ENCODE measurements at regions not wholly inside any gene's neighbourhood (a gene's known extent, or its start where the extent isn't known, plus 50 kb on each side); places are given as distances from the start of the nearest gene placed in this dataset.

GRCh38 chr17:72031219-72031884 is 89.5 kb upstream of the SOX9 start:
- peak overlapping the region; percentile 62 to 86 (median 69) for H3K4me3 Mint-ChIP-seq

GRCh38 chr17:72033334-72033733 is 87.5 kb upstream of the SOX9 start:
- intact Hi-C loops (cut with micrococcal nuclease): no loop called here
- Histone ChIP-seq H3K27ac (ENCODE audit: low read depth, low read length) (no peak overlapping the region), H3K4me1 (ENCODE audit: insufficient read depth, low read length) (peaks cover 10% of the 10 kb centered on the region), H3K4me3 (ENCODE audit: low read length in 2 of 2) (no peak overlapping the region), H3K9me3 (ENCODE audit: control insufficient read depth in 1 of 2, low read length in 2 of 2) (no peaks in the 10 kb centered on the region), H3K36me3 (ENCODE audit: insufficient read depth, low read length) (no peaks in the 10 kb centered on the region), H3K27me3 (ENCODE audit: insufficient read depth, low read length) (no peaks in the 10 kb centered on the region)
- H3K4me1 Mint-ChIP-seq: peaks cover 10 to 22% (median 15%) of the 10 kb centered on the region in 4 donors
- peaks cover 3 to 13% of the 10 kb centered on the region in 2 donors for H3K27me3 Mint-ChIP-seq
- ChIA-PET CTCF (ENCODE audit: partially characterized antibody) (no interaction called here), POLR2A (ENCODE audit: partially characterized antibody) (no interaction called here)
- no peak overlapping the region for H3K27ac Mint-ChIP-seq
- no peak for DNase-seq
- H3K9me3 Mint-ChIP-seq: peaks cover 0 to 4% (median 1%) of the 10 kb centered on the region in 8 donors
- no peaks in the 10 kb centered on the region for H3K36me3 Mint-ChIP-seq
- no peak overlapping the region for H3K4me3 Mint-ChIP-seq

More at GRCh38 chr17:72031219-72031884, 89.5 kb upstream of the SOX9 start:
- H3K9me3 Mint-ChIP-seq: peaks cover 0 to 6% (median under 1%) of the 10 kb centered on the region in 8 donors
- Histone ChIP-seq H3K4me3 (ENCODE audit: low read length in 2 of 2) (no peak overlapping the region), H3K27ac (ENCODE audit: low read depth, low read length) (no peak overlapping the region), H3K36me3 (ENCODE audit: insufficient read depth, low read length) (no peaks in the 10 kb centered on the region), H3K27me3 (ENCODE audit: insufficient read depth, low read length) (no peaks in the 10 kb centered on the region), H3K9me3 (ENCODE audit: control insufficient read depth in 1 of 2, low read length in 2 of 2) (no peaks in the 10 kb centered on the region), H3K4me1 (ENCODE audit: insufficient read depth, low read length) (peaks cover 10% of the 10 kb centered on the region)
- H3K36me3 Mint-ChIP-seq: no peaks in the 10 kb centered on the region
- H3K27me3 Mint-ChIP-seq: peaks cover 3 to 13% of the 10 kb centered on the region in 2 donors
- ChIA-PET CTCF (ENCODE audit: partially characterized antibody) (no interaction called here), POLR2A (ENCODE audit: partially characterized antibody) (no interaction called here)
- peaks cover 10 to 22% (median 15%) of the 10 kb centered on the region in 4 donors for H3K4me1 Mint-ChIP-seq
- intact Hi-C loops (cut with micrococcal nuclease): no loop called here
- no peak for DNase-seq
- H3K27ac Mint-ChIP-seq: peak overlapping the region in 1 of 7 donors; percentile 81

- H3K27me3 Mint-ChIP-seq: peaks cover 3 to 8% of the 10 kb centered on the region in 2 donors
- no peak for DNase-seq
- Histone ChIP-seq H3K27me3 (ENCODE audit: insufficient read depth, low read length) (no peaks in the 10 kb centered on the region), H3K4me1 (ENCODE audit: insufficient read depth, low read length) (peaks cover 10% of the 10 kb centered on the region), H3K27ac (ENCODE audit: low read depth, low read length) (no peak overlapping the region), H3K36me3 (ENCODE audit: insufficient read depth, low read length) (no peaks in the 10 kb centered on the region), H3K4me3 (ENCODE audit: low read length in 2 of 2) (no peak overlapping the region), H3K9me3 (ENCODE audit: control insufficient read depth in 1 of 2, low read length in 2 of 2) (no peaks in the 10 kb centered on the region)
- H3K4me1 Mint-ChIP-seq: peaks cover 10 to 22% (median 14%) of the 10 kb centered on the region in 4 donors
- H3K27ac Mint-ChIP-seq: no peak overlapping the region
- H3K36me3 Mint-ChIP-seq: no peaks in the 10 kb centered on the region
- H3K9me3 Mint-ChIP-seq: peaks cover 0 to 4% (median under 1%) of the 10 kb centered on the region in 8 donors
- intact Hi-C loops (cut with micrococcal nuclease): no loop called here
- POLR2A ChIA-PET (ENCODE audit: partially characterized antibody): no interaction called here
- no peak overlapping the region for H3K4me3 Mint-ChIP-seq
- CTCF ChIA-PET (ENCODE audit: partially characterized antibody): no interaction called here
Measured at GRCh38 chr17:72034000-72034399, 86.8 kb upstream of the SOX9 start.

- no peak overlapping the region for H3K4me3 Mint-ChIP-seq
- H3K27me3 ChIP-seq (ENCODE audit: insufficient read depth, low read length): no peaks in the 10 kb centered on the region
- intact Hi-C loops (cut with micrococcal nuclease): no loop called here
- no peaks in the 10 kb centered on the region for H3K36me3 ChIP-seq (ENCODE audit: insufficient read depth, low read length)
- peaks cover 0 to 3% (median 0%) of the 10 kb centered on the region in 8 donors for H3K9me3 Mint-ChIP-seq
- no peak for DNase-seq
- H3K4me3 ChIP-seq (ENCODE audit: low read length in 2 of 2): no peak overlapping the region
- no peak overlapping the region for H3K27ac ChIP-seq (ENCODE audit: low read depth, low read length)
- no peaks in the 10 kb centered on the region for H3K4me1 ChIP-seq (ENCODE audit: insufficient read depth, low read length)
- no peaks in the 10 kb centered on the region for H3K36me3 Mint-ChIP-seq
- H3K9me3 ChIP-seq (ENCODE audit: control insufficient read depth in 1 of 2, low read length in 2 of 2): no peaks in the 10 kb centered on the region
- peaks cover 1 to 3% of the 10 kb centered on the region in 2 donors for H3K27me3 Mint-ChIP-seq
- ChIA-PET CTCF (ENCODE audit: partially characterized antibody) (no interaction called here), POLR2A (ENCODE audit: partially characterized antibody) (no interaction called here)
- H3K4me1 Mint-ChIP-seq: no peaks in the 10 kb centered on the region
- H3K27ac Mint-ChIP-seq: no peak overlapping the region
Measured at GRCh38 chr17:72038427-72038826, 82.4 kb upstream of the SOX9 start.

GRCh38 chr17:72039490-72039889 is 81.3 kb upstream of the SOX9 start:
- intact Hi-C loops (cut with micrococcal nuclease): no loop called here
- no peak overlapping the region for H3K4me3 Mint-ChIP-seq
- H3K27ac ChIP-seq (ENCODE audit: low read depth, low read length): no peak overlapping the region
- no peaks in the 10 kb centered on the region for H3K9me3 ChIP-seq (ENCODE audit: control insufficient read depth in 1 of 2, low read length in 2 of 2)
- H3K27me3 ChIP-seq (ENCODE audit: insufficient read depth, low read length): no peaks in the 10 kb centered on the region
- CTCF ChIA-PET (ENCODE audit: partially characterized antibody): no interaction called here
- no peaks in the 10 kb centered on the region for H3K4me1 Mint-ChIP-seq
- H3K9me3 Mint-ChIP-seq: peaks cover 0 to 3% (median 0%) of the 10 kb centered on the region in 8 donors
- POLR2A ChIA-PET (ENCODE audit: partially characterized antibody): interaction anchor here (0.9 kb wide), 1 partner anchor 16 kb away, joined by 3 read pairs; no protein-coding TSS in a partner anchor
- H3K36me3 ChIP-seq (ENCODE audit: insufficient read depth, low read length): no peaks in the 10 kb centered on the region
- H3K36me3 Mint-ChIP-seq: no peaks in the 10 kb centered on the region
- no peak for DNase-seq
- H3K27me3 Mint-ChIP-seq: peaks cover 1 to 2% of the 10 kb centered on the region in 2 donors
- H3K4me1 ChIP-seq (ENCODE audit: insufficient read depth, low read length): no peaks in the 10 kb centered on the region
- H3K4me3 ChIP-seq (ENCODE audit: low read length in 2 of 2): no peak overlapping the region
- no peak overlapping the region for H3K27ac Mint-ChIP-seq

GRCh38 chr17:72046178-72046577 is 74.6 kb upstream of the SOX9 start:
- Histone ChIP-seq H3K4me3 (ENCODE audit: low read length in 2 of 2) (no peak overlapping the region), H3K36me3 (ENCODE audit: insufficient read depth, low read length) (no peaks in the 10 kb centered on the region), H3K4me1 (ENCODE audit: insufficient read depth, low read length) (no peaks in the 10 kb centered on the region), H3K27ac (ENCODE audit: low read depth, low read length) (no peak overlapping the region), H3K9me3 (ENCODE audit: control insufficient read depth in 1 of 2, low read length in 2 of 2) (no peaks in the 10 kb centered on the region), H3K27me3 (ENCODE audit: insufficient read depth, low read length) (no peaks in the 10 kb centered on the region)
- no peak for DNase-seq
- H3K4me3 Mint-ChIP-seq: no peak overlapping the region
- CTCF ChIA-PET (ENCODE audit: partially characterized antibody): no interaction called here
- no peak overlapping the region for H3K27ac Mint-ChIP-seq
- H3K4me1 Mint-ChIP-seq: no peaks in the 10 kb centered on the region
- peaks cover 2 to 3% of the 10 kb centered on the region in 2 donors for H3K27me3 Mint-ChIP-seq
- peaks cover 0 to 5% (median 3%) of the 10 kb centered on the region in 8 donors for H3K9me3 Mint-ChIP-seq
- intact Hi-C loops (cut with micrococcal nuclease): no loop called here
- POLR2A ChIA-PET (ENCODE audit: partially characterized antibody): no interaction called here
- no peaks in the 10 kb centered on the region for H3K36me3 Mint-ChIP-seq

- H3K9me3 Mint-ChIP-seq: peaks cover 0 to 10% (median 3%) of the 10 kb centered on the region in 8 donors
- no peaks in the 10 kb centered on the region for H3K4me1 ChIP-seq (ENCODE audit: insufficient read depth, low read length)
- H3K27ac ChIP-seq (ENCODE audit: low read depth, low read length): no peak overlapping the region
- H3K36me3 ChIP-seq (ENCODE audit: insufficient read depth, low read length): no peaks in the 10 kb centered on the region
- H3K4me1 Mint-ChIP-seq: no peaks in the 10 kb centered on the region
- no peak overlapping the region for H3K4me3 Mint-ChIP-seq
- no peak for DNase-seq
- H3K27ac Mint-ChIP-seq: no peak overlapping the region
- no peak overlapping the region for H3K4me3 ChIP-seq (ENCODE audit: low read length in 2 of 2)
- intact Hi-C loops (cut with micrococcal nuclease): no loop called here
- no peaks in the 10 kb centered on the region for H3K9me3 ChIP-seq (ENCODE audit: control insufficient read depth in 1 of 2, low read length in 2 of 2)
- peaks cover 2 to 3% of the 10 kb centered on the region in 2 donors for H3K27me3 Mint-ChIP-seq
- CTCF ChIA-PET (ENCODE audit: partially characterized antibody): no interaction called here
- no peaks in the 10 kb centered on the region for H3K36me3 Mint-ChIP-seq
- POLR2A ChIA-PET (ENCODE audit: partially characterized antibody): no interaction called here
- no peaks in the 10 kb centered on the region for H3K27me3 ChIP-seq (ENCODE audit: insufficient read depth, low read length)
Measured at GRCh38 chr17:72046643-72047612, 73.9 kb upstream of the SOX9 start.

Data from CD4-positive, alpha-beta memory T cell (primary cell).